H1 (cell line): ENCODE measurements at regions not wholly inside any gene's neighbourhood (a gene's known extent, or its start where the extent isn't known, plus 50 kb on each side); places are given as distances from the start of the nearest gene placed in this dataset.

Experiments used
- CREB1 ChIP-seq: IDR thresholded peaks from 2 replicates; pipeline ENCODE4 v1.6.1; 2012; ENCODE audit warnings: inconsistent platforms
- EGR1 ChIP-seq: IDR thresholded peaks from 2 replicates; pipeline ENCODE4 v1.6.1; 2011; ENCODE audit warnings: low read depth, low read length, borderline replicate concordance
- EZH2 ChIP-seq: fragments of 200-600 bp; sonication (generic); IDR thresholded peaks from 2 replicates; pipeline ENCODE4 v1.7.1; 2012; ENCODE audit warnings: low read depth, mild to moderate bottlenecking, moderate library complexity, low read length, inconsistent platforms; ENCODE audit not compliant: severe bottlenecking
- POLR2AphosphoS5 ChIP-seq: IDR thresholded peaks from 2 replicates; pipeline ENCODE4 v1.6.1; 2011; ENCODE audit warnings: low read depth, low read length
- SP2 ChIP-seq: IDR thresholded peaks from 2 replicates; pipeline ENCODE4 v1.6.1; 2012; ENCODE audit warnings: mild to moderate bottlenecking, low read length, inconsistent platforms
- SUZ12 ChIP-seq: fragments of 200-600 bp; sonication (generic); IDR thresholded peaks from 2 replicates; pipeline ENCODE4 v1.6.1; 2012; ENCODE audit warnings: mild to moderate bottlenecking, inconsistent platforms, low read length, moderate library complexity, mixed read lengths
- TF ChIP-seq, protein P1 (sequence below): fragments of 300-600 bp; sonication (generic); IDR thresholded peaks from 2 replicates; pipeline ENCODE4 v1.7.1; 2012; ENCODE audit warnings: low read length, moderate library complexity, mild to moderate bottlenecking, inconsistent platforms; ENCODE audit not compliant: insufficient replicate concordance
- TF ChIP-seq, protein P2 (sequence below): IDR thresholded peaks from 2 replicates; pipeline ENCODE4 v1.6.1; 2012; ENCODE audit warnings: inconsistent platforms

DNA sequence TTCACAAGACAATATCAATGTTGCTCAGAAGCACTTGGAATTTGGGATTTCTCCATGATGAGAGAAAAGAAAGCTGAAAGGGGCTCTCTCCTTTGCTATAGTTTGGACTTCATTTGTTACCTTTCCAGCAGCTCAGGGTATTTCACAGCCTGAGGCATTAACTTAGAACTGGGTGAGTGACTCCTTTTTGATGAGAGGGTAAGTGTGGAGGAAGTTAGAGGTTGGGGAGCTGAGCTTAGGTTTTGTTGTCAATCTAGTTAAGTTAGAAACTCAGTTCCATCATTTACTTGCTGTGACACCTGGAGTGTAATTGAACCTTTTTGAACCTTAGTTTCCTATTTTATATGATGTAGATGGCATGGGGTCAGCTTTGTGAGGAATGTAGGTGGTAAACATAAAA, 359.1 kb downstream of the PDCD6IP start (continued):
- TF ChIP-seq, protein P1, sequence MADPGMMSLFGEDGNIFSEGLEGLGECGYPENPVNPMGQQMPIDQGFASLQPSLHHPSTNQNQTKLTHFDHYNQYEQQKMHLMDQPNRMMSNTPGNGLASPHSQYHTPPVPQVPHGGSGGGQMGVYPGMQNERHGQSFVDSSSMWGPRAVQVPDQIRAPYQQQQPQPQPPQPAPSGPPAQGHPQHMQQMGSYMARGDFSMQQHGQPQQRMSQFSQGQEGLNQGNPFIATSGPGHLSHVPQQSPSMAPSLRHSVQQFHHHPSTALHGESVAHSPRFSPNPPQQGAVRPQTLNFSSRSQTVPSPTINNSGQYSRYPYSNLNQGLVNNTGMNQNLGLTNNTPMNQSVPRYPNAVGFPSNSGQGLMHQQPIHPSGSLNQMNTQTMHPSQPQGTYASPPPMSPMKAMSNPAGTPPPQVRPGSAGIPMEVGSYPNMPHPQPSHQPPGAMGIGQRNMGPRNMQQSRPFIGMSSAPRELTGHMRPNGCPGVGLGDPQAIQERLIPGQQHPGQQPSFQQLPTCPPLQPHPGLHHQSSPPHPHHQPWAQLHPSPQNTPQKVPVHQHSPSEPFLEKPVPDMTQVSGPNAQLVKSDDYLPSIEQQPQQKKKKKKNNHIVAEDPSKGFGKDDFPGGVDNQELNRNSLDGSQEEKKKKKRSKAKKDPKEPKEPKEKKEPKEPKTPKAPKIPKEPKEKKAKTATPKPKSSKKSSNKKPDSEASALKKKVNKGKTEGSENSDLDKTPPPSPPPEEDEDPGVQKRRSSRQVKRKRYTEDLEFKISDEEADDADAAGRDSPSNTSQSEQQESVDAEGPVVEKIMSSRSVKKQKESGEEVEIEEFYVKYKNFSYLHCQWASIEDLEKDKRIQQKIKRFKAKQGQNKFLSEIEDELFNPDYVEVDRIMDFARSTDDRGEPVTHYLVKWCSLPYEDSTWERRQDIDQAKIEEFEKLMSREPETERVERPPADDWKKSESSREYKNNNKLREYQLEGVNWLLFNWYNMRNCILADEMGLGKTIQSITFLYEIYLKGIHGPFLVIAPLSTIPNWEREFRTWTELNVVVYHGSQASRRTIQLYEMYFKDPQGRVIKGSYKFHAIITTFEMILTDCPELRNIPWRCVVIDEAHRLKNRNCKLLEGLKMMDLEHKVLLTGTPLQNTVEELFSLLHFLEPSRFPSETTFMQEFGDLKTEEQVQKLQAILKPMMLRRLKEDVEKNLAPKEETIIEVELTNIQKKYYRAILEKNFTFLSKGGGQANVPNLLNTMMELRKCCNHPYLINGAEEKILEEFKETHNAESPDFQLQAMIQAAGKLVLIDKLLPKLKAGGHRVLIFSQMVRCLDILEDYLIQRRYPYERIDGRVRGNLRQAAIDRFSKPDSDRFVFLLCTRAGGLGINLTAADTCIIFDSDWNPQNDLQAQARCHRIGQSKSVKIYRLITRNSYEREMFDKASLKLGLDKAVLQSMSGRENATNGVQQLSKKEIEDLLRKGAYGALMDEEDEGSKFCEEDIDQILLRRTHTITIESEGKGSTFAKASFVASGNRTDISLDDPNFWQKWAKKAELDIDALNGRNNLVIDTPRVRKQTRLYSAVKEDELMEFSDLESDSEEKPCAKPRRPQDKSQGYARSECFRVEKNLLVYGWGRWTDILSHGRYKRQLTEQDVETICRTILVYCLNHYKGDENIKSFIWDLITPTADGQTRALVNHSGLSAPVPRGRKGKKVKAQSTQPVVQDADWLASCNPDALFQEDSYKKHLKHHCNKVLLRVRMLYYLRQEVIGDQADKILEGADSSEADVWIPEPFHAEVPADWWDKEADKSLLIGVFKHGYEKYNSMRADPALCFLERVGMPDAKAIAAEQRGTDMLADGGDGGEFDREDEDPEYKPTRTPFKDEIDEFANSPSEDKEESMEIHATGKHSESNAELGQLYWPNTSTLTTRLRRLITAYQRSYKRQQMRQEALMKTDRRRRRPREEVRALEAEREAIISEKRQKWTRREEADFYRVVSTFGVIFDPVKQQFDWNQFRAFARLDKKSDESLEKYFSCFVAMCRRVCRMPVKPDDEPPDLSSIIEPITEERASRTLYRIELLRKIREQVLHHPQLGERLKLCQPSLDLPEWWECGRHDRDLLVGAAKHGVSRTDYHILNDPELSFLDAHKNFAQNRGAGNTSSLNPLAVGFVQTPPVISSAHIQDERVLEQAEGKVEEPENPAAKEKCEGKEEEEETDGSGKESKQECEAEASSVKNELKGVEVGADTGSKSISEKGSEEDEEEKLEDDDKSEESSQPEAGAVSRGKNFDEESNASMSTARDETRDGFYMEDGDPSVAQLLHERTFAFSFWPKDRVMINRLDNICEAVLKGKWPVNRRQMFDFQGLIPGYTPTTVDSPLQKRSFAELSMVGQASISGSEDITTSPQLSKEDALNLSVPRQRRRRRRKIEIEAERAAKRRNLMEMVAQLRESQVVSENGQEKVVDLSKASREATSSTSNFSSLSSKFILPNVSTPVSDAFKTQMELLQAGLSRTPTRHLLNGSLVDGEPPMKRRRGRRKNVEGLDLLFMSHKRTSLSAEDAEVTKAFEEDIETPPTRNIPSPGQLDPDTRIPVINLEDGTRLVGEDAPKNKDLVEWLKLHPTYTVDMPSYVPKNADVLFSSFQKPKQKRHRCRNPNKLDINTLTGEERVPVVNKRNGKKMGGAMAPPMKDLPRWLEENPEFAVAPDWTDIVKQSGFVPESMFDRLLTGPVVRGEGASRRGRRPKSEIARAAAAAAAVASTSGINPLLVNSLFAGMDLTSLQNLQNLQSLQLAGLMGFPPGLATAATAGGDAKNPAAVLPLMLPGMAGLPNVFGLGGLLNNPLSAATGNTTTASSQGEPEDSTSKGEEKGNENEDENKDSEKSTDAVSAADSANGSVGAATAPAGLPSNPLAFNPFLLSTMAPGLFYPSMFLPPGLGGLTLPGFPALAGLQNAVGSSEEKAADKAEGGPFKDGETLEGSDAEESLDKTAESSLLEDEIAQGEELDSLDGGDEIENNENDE, result no peak
- TF ChIP-seq CREB1 (no peak), SP2 (no peak), POLR2AphosphoS5 (no peak), EZH2 (no peak), SUZ12 (no peak), EGR1 (no peak)
- TF ChIP-seq, protein P2, sequence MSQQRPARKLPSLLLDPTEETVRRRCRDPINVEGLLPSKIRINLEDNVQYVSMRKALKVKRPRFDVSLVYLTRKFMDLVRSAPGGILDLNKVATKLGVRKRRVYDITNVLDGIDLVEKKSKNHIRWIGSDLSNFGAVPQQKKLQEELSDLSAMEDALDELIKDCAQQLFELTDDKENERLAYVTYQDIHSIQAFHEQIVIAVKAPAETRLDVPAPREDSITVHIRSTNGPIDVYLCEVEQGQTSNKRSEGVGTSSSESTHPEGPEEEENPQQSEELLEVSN, result no peak
